ENCODE measurements at regions not wholly inside any gene's neighbourhood (a gene's known extent, or its start where the extent isn't known, plus 50 kb on each side); places are given as distances from the start of the nearest gene placed in this dataset.

- TF ChIP-seq FOXP2 (optimal IDR thresholded peaks at IDR 0.05; ENCODE audit: borderline replicate concordance, extremely low read depth, extremely low read length, insufficient read depth), result no peak
- TF ChIP-seq SIN3A (IDR thresholded peaks at IDR 0.05; ENCODE audit: borderline replicate concordance, insufficient read depth, low read length), result no peak
- no peak for TF ChIP-seq REST (IDR thresholded peaks at IDR 0.05; ENCODE audit: insufficient read depth in 1 of 2, low read depth in 2 of 2, low read length in 2 of 2)
- TF ChIP-seq TAF1 (IDR thresholded peaks at IDR 0.05; ENCODE audit: borderline replicate concordance, insufficient read depth, low read length), result no peak
- TF ChIP-seq POLR2AphosphoS5 (IDR thresholded peaks at IDR 0.05; ENCODE audit: low read depth, low read length), result no peak
Observed at GRCh38 chr2:21469158-21469557, 345.4 kb downstream of the TDRD15 start.

- TF ChIP-seq POLR2AphosphoS5 (IDR thresholded peaks at IDR 0.05; ENCODE audit: low read depth, low read length), result no peak
- TF ChIP-seq FOXP2 (optimal IDR thresholded peaks at IDR 0.05; ENCODE audit: borderline replicate concordance, extremely low read depth, extremely low read length, insufficient read depth), result no peak
- TF ChIP-seq TAF1 (IDR thresholded peaks at IDR 0.05; ENCODE audit: borderline replicate concordance, insufficient read depth, low read length), result no peak
- no peak for TF ChIP-seq REST (IDR thresholded peaks at IDR 0.05; ENCODE audit: insufficient read depth in 1 of 2, low read depth in 2 of 2, low read length in 2 of 2)
- TF ChIP-seq SIN3A (IDR thresholded peaks at IDR 0.05; ENCODE audit: borderline replicate concordance, insufficient read depth, low read length), result no peak
Observed at GRCh38 chr2:21469564-21469963, 345.8 kb downstream of the TDRD15 start.

- TF ChIP-seq REST (IDR thresholded peaks at IDR 0.05; ENCODE audit: insufficient read depth in 1 of 2, low read depth in 2 of 2, low read length in 2 of 2), result no peak
Observed at GRCh38 chr2:21480162-21480561, 356.4 kb downstream of the TDRD15 start.

GRCh38 chr2:21484643-21485042, 360.9 kb downstream of the TDRD15 start:
- TF ChIP-seq POLR2AphosphoS5 (IDR thresholded peaks at IDR 0.05; ENCODE audit: low read depth, low read length) (no peak), REST (IDR thresholded peaks at IDR 0.05; ENCODE audit: insufficient read depth in 1 of 2, low read depth in 2 of 2, low read length in 2 of 2) (no peak), TAF1 (IDR thresholded peaks at IDR 0.05; ENCODE audit: borderline replicate concordance, insufficient read depth, low read length) (no peak), FOXP2 (optimal IDR thresholded peaks at IDR 0.05; ENCODE audit: borderline replicate concordance, extremely low read depth, extremely low read length, insufficient read depth) (no peak), SIN3A (IDR thresholded peaks at IDR 0.05; ENCODE audit: borderline replicate concordance, insufficient read depth, low read length) (no peak)

- TF ChIP-seq FOXP2 (optimal IDR thresholded peaks at IDR 0.05; ENCODE audit: borderline replicate concordance, extremely low read depth, extremely low read length, insufficient read depth) (no peak), SIN3A (IDR thresholded peaks at IDR 0.05; ENCODE audit: borderline replicate concordance, insufficient read depth, low read length) (no peak), REST (IDR thresholded peaks at IDR 0.05; ENCODE audit: insufficient read depth in 1 of 2, low read depth in 2 of 2, low read length in 2 of 2) (no peak), POLR2AphosphoS5 (IDR thresholded peaks at IDR 0.05; ENCODE audit: low read depth, low read length) (no peak), TAF1 (IDR thresholded peaks at IDR 0.05; ENCODE audit: borderline replicate concordance, insufficient read depth, low read length) (no peak)
Observed at GRCh38 chr2:21486445-21486844, 362.7 kb downstream of the TDRD15 start.

All from PFSK-1 (cell line).